ENCODE measurements at regions not wholly inside any gene's neighbourhood (a gene's known extent, or its start where the extent isn't known, plus 50 kb on each side); places are given as distances from the start of the nearest gene placed in this dataset.

DNA sequence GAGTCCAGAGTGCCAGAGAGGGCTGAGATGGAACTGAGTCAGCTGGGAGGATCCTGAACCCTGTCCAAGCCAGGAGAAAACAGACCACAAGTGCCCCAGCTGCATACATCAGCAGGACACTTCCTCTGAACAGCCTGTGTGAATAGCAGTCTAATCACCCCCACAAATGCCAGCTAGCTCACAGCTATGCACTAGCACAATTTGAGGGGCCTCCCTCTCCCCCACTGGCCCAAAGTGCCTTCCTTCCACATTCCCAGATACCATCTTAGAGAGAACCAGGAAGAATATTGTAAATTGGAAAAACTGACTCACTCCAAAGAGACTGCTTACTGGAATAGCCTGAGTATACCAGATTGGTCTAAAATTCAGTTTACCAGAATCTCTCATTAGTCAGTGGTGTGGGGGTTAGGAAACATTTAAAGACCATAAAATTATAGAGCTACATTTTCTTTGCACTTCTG lies 292.6 kb upstream of the KLF3 start (continued):
- TF ChIP-seq, protein P1, sequence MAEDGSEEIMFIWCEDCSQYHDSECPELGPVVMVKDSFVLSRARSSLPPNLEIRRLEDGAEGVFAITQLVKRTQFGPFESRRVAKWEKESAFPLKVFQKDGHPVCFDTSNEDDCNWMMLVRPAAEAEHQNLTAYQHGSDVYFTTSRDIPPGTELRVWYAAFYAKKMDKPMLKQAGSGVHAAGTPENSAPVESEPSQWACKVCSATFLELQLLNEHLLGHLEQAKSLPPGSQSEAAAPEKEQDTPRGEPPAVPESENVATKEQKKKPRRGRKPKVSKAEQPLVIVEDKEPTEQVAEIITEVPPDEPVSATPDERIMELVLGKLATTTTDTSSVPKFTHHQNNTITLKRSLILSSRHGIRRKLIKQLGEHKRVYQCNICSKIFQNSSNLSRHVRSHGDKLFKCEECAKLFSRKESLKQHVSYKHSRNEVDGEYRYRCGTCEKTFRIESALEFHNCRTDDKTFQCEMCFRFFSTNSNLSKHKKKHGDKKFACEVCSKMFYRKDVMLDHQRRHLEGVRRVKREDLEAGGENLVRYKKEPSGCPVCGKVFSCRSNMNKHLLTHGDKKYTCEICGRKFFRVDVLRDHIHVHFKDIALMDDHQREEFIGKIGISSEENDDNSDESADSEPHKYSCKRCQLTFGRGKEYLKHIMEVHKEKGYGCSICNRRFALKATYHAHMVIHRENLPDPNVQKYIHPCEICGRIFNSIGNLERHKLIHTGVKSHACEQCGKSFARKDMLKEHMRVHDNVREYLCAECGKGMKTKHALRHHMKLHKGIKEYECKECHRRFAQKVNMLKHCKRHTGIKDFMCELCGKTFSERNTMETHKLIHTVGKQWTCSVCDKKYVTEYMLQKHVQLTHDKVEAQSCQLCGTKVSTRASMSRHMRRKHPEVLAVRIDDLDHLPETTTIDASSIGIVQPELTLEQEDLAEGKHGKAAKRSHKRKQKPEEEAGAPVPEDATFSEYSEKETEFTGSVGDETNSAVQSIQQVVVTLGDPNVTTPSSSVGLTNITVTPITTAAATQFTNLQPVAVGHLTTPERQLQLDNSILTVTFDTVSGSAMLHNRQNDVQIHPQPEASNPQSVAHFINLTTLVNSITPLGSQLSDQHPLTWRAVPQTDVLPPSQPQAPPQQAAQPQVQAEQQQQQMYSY (CRISPR knock-in tag; IDR thresholded peaks at IDR 0.05): no peak
- TF ChIP-seq ESRRA (CRISPR knock-in tag; IDR thresholded peaks at IDR 0.05; ENCODE audit: borderline replicate concordance): no peak

DNA sequence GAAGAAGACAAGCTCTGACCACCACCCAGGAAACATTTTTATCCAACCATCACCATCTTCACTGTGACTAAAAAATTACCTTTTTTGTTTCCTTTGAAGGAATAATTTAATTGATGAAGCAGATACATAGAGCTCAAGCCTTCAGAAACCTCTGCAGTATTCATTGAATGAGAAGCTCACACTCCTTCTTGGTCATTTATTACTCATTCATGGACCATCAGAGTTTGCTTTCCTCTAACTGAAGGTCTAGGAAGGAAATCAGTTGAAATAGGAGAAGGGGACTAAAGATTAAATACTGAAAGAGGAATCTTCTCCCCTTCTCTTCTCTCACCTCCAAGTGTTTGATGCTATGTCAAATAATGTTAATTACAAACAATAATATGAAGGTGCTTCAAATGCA lies 290.6 kb upstream of the KLF3 start:
- H3K36me3 Mint-ChIP-seq: peaks cover 3% of the 10 kb centered on the region; the same call in 1 of the 2 replicates
- ATAC-seq (no peak), DNase-seq (ENCODE audit: low spot score) (no peak)
- no peak for TF ChIP-seq FOXJ3 (CRISPR knock-in tag; IDR thresholded peaks at IDR 0.05; ENCODE audit: borderline replicate concordance)
- TF ChIP-seq MXD4 (CRISPR knock-in tag; IDR thresholded peaks at IDR 0.05; ENCODE audit: borderline replicate concordance): no peak
- TF ChIP-seq, protein P2, sequence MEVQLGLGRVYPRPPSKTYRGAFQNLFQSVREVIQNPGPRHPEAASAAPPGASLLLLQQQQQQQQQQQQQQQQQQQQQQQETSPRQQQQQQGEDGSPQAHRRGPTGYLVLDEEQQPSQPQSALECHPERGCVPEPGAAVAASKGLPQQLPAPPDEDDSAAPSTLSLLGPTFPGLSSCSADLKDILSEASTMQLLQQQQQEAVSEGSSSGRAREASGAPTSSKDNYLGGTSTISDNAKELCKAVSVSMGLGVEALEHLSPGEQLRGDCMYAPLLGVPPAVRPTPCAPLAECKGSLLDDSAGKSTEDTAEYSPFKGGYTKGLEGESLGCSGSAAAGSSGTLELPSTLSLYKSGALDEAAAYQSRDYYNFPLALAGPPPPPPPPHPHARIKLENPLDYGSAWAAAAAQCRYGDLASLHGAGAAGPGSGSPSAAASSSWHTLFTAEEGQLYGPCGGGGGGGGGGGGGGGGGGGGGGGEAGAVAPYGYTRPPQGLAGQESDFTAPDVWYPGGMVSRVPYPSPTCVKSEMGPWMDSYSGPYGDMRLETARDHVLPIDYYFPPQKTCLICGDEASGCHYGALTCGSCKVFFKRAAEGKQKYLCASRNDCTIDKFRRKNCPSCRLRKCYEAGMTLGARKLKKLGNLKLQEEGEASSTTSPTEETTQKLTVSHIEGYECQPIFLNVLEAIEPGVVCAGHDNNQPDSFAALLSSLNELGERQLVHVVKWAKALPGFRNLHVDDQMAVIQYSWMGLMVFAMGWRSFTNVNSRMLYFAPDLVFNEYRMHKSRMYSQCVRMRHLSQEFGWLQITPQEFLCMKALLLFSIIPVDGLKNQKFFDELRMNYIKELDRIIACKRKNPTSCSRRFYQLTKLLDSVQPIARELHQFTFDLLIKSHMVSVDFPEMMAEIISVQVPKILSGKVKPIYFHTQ (CRISPR knock-in tag; IDR thresholded peaks at IDR 0.05): no peak
- no peak for TF ChIP-seq GRHL2 (CRISPR knock-in tag; IDR thresholded peaks at IDR 0.05; ENCODE audit: insufficient replicate concordance, severe bottlenecking)
- TF ChIP-seq KAT7 (CRISPR knock-in tag; IDR thresholded peaks at IDR 0.05; ENCODE audit: borderline replicate concordance): no peak
- TF ChIP-seq, protein P3, sequence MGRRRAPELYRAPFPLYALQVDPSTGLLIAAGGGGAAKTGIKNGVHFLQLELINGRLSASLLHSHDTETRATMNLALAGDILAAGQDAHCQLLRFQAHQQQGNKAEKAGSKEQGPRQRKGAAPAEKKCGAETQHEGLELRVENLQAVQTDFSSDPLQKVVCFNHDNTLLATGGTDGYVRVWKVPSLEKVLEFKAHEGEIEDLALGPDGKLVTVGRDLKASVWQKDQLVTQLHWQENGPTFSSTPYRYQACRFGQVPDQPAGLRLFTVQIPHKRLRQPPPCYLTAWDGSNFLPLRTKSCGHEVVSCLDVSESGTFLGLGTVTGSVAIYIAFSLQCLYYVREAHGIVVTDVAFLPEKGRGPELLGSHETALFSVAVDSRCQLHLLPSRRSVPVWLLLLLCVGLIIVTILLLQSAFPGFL (CRISPR knock-in tag; IDR thresholded peaks at IDR 0.05; ENCODE audit: borderline replicate concordance): no peak
- no peak for TF ChIP-seq ZNF423 (CRISPR knock-in tag; IDR thresholded peaks at IDR 0.05)
- no peak for TF ChIP-seq ATF1 (CRISPR knock-in tag; IDR thresholded peaks at IDR 0.05)
- no peak for TF ChIP-seq OVOL2 (CRISPR knock-in tag; IDR thresholded peaks at IDR 0.05; ENCODE audit: borderline replicate concordance)
- no peak overlapping the region for H3K4me3 Mint-ChIP-seq
- CTCF ChIA-PET: no interaction called here
- POLR2A ChIA-PET: no interaction called here
- peaks cover 19% of the 10 kb centered on the region for H3K9me3 Mint-ChIP-seq
- H3K27me3 Mint-ChIP-seq (ENCODE audit: low read depth): no peaks in the 10 kb centered on the region
- H3K4me1 Mint-ChIP-seq: no peaks in the 10 kb centered on the region; the same call in 1 of the 2 replicates
- no peak overlapping the region for H3K27ac Mint-ChIP-seq

DNA sequence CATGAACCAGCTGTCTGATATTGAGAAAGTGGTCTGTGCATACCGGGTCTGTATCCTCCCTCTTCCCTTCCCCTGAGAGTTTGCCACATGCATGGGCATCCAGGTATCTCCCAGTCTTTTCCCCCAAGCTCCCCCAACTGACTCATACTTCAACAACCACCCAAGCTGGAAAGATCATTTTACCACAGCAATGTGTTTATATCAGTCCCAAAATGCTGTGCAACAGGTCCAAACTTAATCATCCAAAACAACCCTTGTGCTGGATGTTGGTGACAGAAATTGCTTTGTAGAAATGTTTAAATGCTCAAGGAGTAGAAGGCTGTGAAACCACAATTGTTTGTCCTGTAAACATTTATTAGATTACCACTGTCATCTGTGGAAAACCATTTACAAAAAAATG lies 286.8 kb upstream of the KLF3 start:
- Mint-ChIP-seq H3K4me1 (no peaks in the 10 kb centered on the region; the same call in 1 of the 2 replicates), H3K9me3 (peaks cover 18% of the 10 kb centered on the region), H3K4me3 (no peak overlapping the region), H3K27me3 (ENCODE audit: low read depth) (no peaks in the 10 kb centered on the region), H3K36me3 (peaks cover 3% of the 10 kb centered on the region; the same call in 1 of the 2 replicates), H3K27ac (no peak overlapping the region)
- DNase-seq (ENCODE audit: low spot score) (no peak), ATAC-seq (no peak)
- POLR2A ChIA-PET: no interaction called here
- CTCF ChIA-PET: no interaction called here
- TF ChIP-seq, protein P4, sequence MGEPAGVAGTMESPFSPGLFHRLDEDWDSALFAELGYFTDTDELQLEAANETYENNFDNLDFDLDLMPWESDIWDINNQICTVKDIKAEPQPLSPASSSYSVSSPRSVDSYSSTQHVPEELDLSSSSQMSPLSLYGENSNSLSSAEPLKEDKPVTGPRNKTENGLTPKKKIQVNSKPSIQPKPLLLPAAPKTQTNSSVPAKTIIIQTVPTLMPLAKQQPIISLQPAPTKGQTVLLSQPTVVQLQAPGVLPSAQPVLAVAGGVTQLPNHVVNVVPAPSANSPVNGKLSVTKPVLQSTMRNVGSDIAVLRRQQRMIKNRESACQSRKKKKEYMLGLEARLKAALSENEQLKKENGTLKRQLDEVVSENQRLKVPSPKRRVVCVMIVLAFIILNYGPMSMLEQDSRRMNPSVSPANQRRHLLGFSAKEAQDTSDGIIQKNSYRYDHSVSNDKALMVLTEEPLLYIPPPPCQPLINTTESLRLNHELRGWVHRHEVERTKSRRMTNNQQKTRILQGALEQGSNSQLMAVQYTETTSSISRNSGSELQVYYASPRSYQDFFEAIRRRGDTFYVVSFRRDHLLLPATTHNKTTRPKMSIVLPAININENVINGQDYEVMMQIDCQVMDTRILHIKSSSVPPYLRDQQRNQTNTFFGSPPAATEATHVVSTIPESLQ (CRISPR knock-in tag; IDR thresholded peaks at IDR 0.05): no peak
- TF ChIP-seq, protein P5, sequence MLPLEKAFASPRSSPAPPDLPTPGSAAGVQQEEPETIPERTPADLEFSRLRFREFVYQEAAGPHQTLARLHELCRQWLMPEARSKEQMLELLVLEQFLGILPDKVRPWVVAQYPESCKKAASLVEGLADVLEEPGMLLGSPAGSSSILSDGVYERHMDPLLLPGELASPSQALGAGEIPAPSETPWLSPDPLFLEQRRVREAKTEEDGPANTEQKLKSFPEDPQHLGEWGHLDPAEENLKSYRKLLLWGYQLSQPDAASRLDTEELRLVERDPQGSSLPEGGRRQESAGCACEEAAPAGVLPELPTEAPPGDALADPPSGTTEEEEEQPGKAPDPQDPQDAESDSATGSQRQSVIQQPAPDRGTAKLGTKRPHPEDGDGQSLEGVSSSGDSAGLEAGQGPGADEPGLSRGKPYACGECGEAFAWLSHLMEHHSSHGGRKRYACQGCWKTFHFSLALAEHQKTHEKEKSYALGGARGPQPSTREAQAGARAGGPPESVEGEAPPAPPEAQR (CRISPR knock-in tag; IDR thresholded peaks at IDR 0.05): no peak
- TF ChIP-seq HMGA2 (CRISPR knock-in tag; IDR thresholded peaks at IDR 0.05) (no peak), ATF1 (CRISPR knock-in tag; IDR thresholded peaks at IDR 0.05) (no peak), ZNF232 (CRISPR knock-in tag; IDR thresholded peaks at IDR 0.05) (no peak)
- TF ChIP-seq, protein P6, sequence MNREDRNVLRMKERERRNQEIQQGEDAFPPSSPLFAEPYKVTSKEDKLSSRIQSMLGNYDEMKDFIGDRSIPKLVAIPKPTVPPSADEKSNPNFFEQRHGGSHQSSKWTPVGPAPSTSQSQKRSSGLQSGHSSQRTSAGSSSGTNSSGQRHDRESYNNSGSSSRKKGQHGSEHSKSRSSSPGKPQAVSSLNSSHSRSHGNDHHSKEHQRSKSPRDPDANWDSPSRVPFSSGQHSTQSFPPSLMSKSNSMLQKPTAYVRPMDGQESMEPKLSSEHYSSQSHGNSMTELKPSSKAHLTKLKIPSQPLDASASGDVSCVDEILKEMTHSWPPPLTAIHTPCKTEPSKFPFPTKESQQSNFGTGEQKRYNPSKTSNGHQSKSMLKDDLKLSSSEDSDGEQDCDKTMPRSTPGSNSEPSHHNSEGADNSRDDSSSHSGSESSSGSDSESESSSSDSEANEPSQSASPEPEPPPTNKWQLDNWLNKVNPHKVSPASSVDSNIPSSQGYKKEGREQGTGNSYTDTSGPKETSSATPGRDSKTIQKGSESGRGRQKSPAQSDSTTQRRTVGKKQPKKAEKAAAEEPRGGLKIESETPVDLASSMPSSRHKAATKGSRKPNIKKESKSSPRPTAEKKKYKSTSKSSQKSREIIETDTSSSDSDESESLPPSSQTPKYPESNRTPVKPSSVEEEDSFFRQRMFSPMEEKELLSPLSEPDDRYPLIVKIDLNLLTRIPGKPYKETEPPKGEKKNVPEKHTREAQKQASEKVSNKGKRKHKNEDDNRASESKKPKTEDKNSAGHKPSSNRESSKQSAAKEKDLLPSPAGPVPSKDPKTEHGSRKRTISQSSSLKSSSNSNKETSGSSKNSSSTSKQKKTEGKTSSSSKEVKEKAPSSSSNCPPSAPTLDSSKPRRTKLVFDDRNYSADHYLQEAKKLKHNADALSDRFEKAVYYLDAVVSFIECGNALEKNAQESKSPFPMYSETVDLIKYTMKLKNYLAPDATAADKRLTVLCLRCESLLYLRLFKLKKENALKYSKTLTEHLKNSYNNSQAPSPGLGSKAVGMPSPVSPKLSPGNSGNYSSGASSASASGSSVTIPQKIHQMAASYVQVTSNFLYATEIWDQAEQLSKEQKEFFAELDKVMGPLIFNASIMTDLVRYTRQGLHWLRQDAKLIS (CRISPR knock-in tag; IDR thresholded peaks at IDR 0.05; ENCODE audit: borderline replicate concordance): no peak
- TF ChIP-seq, protein P7, sequence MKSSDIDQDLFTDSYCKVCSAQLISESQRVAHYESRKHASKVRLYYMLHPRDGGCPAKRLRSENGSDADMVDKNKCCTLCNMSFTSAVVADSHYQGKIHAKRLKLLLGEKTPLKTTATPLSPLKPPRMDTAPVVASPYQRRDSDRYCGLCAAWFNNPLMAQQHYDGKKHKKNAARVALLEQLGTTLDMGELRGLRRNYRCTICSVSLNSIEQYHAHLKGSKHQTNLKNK (CRISPR knock-in tag; IDR thresholded peaks at IDR 0.05): no peak
